Activated CD4-positive, CD25-positive, alpha-beta regulatory T cell treated with anti-CD3 and anti-CD28 coated beads, Interleukin-2, amount 50 U/mL, for 24 hours (primary cell): ENCODE measurements at regions not wholly inside any gene's neighbourhood (a gene's known extent, or its start where the extent isn't known, plus 50 kb on each side); places are given as distances from the start of the nearest gene placed in this dataset.
"Not testable (repeated sequence)": the region's sequence is repeated elsewhere in the genome, so short reads cannot be mapped to it uniquely, and the experiment has no call there.

Source experiments
- ATAC-seq, 2 donors: fragments of 150-1000 bp; cut with Tn5 transposase; one replicate each; pipeline ENCODE4 v1.10.0; 2021; ENCODE audit warnings: mild to moderate bottlenecking in 1 of 2, moderate library complexity in 1 of 2

DNA sequence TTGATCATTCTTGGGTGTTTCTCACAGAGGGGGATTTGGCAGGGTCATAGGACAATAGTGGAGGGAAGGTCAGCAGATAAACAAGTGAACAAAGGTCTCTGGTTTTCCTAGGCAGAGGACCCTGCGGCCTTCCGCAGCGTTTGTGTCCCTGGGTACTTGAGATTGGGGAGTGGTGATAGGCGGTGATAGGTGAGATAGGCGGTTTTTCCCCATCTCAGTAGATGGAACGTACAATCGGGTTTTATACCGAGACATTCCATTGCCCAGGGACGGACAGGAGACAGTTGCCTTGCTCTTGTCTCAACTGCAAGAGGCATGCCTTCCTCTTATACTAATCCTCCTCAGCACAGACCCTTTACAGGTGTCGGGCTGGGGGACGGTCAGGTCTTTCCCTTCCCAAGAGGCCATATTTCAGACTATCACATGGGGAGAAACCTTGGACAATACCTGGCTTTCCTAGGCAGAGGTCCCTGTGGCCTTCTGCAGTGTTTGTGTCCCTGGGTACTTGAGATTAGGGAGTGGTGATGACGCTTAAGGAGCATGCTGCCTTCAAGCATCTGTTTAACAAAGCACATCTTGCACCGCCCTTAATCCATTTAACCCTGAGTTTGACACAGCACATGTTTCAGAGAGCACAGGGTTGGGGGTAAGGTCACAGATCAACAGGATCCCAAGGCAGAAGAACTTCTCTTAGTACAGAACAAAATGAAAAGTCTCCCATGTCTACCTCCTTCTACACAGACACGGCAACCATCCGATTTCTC is 86.2 kb downstream of the OR2B2 start:
- ATAC-seq = not testable (repeated sequence)

DNA sequence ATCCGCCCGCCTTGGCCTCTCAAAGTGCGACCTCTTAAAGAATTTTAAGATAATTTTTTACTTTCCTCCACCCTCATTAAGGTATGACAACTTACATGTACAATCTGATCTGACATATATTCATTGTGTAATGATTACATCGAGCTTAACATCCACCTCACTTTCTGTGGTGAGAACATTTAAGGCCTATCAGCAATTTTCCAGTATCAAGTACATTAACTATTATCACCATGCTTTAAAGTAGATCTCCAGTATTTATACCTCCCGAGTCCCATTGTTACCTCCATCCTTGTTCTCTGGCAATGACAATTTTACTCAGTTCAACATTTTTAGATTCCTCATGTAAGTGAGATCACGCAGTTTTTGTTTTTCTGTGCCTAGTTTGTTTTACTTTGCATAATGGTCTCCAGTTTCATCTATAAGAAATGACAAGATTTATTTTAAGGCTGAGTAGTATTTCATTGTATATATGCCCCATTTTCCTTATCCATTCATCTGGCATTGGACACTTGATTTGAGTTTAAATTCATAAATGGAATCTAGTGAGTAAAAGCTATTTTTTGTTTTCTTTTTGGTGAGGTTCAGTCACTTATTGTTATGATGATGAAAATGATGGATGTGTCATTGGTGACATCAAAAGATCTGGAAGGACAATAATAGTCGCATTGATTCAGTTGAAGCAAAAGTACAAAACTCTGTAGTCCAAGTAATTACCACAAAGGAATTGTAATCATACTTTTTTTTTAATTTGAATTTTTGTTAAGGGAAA is 87.0 kb downstream of the OR2B2 start:
- ATAC-seq = no peak

DNA sequence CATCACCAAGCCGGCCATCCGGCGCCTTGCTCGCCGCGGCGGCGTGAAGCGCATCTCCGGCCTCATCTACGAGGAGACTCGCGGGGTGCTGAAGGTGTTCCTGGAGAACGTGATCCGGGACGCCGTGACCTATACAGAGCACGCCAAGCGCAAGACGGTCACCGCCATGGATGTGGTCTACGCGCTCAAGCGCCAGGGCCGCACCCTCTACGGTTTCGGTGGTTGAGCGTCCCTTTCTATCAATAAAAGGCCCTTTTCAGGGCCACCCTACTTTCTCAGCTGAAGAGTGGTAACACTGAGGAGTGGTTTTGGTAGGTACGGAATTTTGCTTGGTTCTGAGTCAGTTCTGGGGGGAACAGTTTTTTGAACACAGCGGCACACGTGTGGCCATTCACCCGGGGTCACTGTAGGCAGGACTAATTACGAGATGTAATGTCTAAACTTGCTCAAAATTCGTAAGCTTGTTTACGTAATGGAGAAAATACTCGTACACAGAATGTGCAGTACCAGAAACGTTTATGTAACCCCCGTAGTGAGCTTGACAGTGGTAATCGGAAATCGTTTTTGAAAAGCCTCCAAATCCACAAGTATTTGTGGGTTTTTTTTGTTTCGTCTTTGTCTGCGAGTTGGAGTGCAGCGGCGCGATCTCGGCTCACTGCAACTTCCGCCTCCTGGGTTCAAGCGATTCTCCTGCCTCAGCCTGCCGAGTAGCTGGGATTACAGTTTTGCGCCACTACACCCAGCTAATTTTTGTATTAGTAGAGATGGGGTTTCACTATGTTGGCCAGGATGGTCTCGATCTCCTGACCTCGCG is 87.8 kb downstream of the OR2B2 start:
- ATAC-seq = peak; percentile 76 to 80

DNA sequence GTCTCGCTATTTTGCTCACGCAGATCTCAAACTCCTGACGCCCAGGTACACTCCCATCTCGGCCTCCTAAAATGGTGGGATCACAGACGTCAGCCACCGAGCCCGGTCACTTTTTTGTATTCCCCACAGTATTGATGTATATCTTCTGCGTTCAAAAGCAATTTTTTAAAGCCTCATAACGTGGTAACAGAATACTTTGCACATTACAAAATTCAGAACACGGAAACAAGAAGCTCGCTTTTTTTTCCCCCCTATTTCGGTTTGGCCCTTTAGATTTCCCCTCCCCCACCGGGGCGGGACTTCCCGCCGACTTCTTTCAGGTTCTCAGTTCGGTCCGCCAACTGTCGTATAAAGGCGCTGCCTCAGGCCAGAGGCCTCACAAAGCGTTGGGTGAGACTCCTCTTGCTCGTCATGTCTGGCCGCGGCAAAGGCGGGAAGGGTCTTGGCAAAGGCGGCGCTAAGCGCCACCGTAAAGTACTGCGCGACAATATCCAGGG is 88.4 kb downstream of the OR2B2 start:
- peak; percentile 72 to 79 for ATAC-seq

DNA sequence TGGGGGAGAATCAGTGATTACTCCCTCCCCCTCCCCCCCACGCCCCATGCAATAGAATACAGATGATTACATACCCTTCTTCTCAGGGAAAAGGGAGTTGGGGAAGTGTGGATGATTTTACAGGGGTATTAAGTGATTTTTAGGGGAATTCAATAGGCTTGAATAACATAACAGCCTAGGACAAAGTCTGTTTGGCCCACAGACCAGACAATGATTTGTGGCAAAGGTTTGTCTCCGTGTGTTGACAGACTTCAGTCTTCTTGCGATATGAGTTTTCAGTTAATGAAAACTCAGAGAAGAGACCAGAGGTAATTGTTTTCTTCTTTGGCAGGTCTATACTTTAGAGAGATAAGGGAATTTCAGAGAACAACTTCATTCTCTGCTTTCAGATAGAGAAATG is 95.3 kb downstream of the OR2B2 start:
- ATAC-seq = no peak

DNA sequence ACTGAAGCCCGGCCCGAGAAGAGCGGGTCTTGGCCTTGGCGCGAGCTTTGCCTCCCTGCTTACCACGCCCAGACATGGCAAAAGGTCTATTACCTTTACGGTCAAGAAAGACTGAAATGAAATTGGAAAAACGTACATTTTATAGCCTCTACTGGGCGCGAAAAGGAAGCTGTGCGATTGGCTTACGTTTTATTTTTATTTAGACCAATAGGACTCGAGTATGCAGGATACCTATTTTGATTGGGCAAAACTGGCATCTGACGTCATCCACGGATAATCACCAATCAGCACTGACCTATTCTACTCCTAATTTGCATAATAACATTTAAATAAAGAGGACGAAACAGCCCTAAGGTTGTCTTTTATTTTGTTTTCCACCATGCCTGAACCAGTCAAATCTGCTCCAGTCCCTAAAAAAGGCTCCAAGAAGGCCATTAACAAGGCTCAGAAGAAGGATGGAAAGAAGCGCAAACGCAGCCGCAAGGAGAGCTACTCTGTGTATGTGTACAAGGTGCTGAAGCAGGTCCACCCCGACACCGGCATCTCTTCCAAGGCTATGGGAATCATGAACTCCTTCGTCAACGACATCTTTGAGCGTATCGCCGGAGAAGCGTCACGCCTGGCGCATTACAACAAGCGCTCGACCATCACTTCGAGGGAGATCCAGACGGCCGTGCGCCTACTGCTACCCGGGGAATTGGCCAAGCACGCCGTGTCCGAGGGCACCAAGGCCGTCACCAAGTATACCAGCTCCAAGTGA is 97.4 kb downstream of the OR2B2 start:
- ATAC-seq = peak; percentile 81 to 86

DNA sequence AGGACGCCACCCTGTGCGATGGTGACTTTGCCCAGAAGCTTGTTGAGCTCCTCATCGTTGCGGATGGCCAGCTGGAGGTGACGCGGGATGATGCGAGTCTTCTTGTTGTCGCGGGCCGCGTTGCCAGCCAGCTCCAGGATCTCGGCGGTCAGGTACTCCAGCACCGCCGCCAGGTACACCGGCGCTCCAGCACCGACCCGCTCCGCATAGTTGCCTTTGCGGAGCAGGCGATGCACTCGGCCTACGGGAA is 97.9 kb downstream of the OR2B2 start:
- ATAC-seq = peak; percentile 19 to 29

DNA sequence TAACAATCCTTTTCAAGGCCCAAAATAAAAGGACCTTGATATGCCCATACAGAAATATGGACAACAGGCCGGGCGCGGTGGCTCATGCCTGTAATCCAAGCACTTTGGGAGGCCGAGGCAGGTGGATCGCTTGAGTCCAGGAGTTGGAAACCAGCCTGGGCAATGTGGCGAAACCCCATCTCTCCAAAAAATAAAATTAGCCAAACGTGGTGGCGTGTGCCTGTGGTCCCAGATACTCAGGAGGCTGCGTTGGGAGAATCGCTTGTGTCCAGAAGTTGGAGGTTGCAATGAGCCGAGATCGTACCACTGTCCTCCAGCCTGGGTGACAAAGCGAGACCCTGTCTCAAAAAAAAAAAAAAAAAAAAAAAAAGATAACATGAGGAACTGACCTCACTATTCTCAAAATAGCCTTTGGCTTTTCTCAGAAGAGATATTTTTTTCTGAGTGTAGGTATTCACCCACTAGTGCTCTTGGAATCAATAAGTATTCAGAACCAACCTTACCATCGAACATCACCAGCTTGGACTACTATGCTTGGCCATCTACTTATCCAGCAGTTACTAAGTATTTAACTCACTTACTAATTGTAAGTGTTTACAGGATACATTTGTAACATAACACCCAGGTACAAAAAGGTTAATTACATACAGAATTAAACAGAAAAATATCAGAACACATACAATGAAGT is 99.2 kb downstream of the OR2B2 start:
- no peak for ATAC-seq

DNA sequence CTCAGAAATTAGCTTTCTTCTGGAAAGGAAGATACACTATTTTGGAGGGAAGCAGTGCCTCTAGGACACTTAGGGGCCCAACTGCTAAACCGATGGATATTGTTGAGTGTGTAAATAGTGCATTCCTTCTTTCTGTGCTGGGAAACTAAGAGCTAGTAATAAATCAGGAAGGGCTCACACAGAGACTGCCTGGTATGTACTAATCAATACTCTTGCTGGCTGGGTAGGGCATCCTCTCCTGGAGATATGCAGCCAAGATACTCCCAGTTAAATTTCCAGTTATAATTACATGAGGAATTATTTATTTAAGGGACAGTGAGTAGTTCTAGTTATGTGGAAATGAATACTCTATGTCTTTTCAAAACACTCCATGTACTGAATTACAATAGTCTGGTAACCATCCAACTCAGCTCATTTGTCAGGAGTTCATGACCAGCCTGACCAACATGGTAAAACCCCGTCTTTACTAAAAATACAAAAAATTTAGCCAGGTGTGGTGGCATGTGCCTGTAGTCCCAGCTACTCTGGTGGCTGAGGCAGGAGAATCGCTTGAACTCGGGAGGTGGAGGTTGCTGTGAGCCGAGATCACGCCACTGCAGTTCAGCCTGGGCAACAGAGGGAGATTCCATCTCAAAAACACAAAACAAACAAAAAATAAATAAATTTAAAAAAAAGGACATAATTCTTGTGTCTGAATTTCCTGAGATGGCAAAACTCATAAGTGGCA is 100.0 kb downstream of the OR2B2 start:
- no peak for ATAC-seq

DNA sequence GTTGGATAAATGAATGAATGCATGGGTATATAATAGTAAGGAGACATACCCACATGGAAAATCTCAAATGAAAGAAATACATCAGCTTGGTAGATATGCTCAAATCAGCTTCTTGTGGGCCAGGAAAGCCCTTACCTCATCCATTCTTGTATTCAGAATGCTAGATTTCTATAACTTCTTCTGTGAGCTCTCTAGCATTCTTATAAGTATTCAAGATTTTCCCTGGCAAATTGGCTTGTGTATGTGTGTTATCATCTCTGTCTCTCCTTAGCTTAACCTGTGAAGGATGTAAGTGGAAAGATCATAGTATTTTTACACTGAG is 100.8 kb downstream of the OR2B2 start:
- no peak for ATAC-seq

DNA sequence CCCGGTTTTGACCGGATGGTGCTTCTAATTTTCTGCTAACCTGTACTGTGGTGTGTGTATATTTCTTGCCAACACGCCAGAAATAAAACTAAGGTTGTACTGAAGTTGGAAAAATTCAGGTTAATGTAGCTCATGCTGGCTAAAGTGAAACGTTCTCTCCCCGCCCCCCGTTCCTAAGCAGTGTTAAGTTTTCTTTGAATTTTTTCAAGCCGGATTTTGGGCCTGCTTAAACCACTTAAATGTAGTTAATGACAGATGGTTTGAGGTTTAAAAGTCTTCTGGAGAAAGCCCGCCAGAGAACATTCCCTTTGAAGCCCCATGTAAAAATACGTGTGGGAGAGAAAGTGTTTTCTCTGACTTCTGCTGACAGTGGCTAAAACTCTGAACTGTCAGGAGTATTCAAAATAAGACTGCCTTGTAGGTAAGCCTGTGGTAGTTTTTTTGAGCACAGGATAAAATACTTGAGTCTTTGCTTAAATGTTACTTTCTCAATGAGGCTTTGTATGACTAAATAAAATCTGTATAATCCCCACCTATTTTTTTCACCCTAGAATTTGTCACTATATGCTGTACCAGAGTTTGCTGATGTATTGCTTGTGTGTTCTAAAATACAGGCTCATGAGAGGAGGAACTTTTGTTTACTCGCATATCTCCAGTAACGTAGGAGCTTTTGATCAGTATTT is 101.3 kb downstream of the OR2B2 start:
- no peak for ATAC-seq

DNA sequence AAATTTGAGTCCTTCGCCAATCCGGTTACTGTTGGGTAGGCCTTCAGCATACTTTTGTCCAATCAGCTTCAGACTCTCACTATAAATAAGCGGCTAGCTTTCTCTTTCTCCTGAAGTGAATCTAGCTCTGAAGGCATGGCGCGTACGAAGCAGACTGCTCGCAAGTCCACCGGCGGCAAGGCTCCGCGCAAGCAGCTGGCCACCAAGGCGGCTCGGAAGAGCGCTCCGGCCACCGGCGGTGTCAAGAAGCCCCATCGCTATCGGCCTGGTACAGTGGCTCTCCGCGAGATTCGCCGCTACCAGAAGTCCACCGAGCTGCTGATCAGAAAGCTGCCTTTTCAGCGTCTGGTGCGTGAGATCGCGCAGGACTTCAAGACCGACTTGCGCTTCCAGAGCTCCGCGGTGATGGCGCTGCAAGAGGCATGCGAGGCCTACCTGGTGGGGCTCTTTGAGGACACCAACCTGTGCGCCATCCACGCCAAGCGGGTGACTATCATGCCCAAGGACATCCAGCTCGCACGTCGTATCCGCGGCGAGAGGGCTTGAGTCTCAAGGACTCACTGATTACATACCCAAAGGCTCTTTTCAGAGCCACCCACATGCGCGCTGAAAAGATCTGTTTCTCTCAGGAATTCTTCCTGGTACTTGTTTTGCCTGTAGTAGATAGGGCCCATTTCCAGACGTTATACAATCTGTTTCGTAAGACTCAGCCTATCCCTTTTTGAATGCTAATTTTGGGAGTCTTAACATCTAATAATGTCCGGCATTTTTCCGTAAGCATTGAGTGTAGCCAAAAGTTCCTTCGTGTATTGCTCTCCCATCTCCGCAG is 102.0 kb downstream of the OR2B2 start:
- ATAC-seq = peak; percentile 60 to 65

DNA sequence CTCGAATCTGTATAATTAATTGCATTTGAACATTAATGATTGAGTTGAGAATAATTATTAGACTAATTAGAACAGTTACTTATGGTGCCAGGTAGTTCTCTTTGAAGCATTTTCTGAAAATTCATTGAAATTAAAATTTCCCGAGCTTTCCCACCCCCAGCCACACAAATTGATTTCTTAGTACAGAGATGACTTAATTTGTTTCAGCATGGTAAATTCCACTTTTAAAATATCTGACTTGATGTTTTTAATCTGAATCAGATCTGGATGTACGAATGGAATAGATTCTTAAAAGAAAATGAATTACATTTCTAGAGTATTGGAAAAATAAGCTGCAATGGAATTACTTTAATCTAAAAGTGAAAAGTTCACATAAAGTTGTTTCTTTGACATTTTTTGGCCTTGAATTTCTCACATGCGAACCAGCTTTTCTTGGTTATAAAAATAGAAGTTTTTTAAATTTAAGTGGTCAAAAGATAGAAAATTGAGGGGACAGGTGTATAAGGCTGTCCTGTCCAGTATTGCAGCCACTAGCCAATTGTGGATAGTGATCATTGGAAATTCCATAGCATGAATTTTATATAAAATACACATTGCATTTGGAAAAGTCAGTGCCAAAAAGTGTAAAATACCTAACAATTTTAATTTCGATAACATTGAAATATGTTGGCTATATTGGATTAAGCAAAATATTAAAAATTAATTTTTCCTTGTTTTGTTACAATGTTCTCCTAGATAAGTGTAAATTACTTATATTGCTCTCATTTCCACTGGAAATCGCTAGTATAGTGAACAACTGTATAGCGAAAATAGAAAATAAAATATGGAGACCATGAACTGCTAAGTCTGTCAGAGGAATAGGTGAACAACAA is 102.9 kb downstream of the OR2B2 start:
- no peak for ATAC-seq

DNA sequence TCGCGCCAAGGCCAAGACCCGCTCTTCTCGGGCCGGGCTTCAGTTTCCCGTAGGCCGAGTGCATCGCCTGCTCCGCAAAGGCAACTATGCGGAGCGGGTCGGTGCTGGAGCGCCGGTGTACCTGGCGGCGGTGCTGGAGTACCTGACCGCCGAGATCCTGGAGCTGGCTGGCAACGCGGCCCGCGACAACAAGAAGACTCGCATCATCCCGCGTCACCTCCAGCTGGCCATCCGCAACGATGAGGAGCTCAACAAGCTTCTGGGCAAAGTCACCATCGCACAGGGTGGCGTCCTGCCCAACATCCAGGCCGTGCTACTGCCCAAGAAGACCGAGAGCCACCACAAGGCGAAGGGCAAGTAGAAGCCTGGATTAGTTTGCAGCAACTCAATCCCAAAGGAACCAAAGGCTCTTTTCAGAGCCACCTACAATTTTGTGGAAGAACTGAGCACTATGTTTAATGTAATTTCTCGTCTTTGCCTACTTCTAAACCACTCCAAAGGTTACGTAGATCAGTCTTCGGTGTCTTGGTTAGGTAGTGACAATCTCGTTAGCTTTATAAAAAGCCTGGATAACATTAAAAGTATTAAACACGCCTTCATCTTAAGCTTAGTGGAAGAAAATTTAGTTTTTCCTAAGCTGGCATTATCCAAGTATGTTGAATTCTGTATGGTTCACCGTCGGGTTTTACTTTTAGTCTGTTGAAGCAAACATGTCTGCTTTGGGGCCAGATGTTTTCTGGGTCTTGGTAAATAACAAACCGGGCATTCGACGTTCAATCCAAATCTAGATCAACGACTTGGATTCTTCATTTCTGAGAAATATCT is 103.7 kb downstream of the OR2B2 start:
- ATAC-seq = peak in 1 of 2 donors; percentile 1

DNA sequence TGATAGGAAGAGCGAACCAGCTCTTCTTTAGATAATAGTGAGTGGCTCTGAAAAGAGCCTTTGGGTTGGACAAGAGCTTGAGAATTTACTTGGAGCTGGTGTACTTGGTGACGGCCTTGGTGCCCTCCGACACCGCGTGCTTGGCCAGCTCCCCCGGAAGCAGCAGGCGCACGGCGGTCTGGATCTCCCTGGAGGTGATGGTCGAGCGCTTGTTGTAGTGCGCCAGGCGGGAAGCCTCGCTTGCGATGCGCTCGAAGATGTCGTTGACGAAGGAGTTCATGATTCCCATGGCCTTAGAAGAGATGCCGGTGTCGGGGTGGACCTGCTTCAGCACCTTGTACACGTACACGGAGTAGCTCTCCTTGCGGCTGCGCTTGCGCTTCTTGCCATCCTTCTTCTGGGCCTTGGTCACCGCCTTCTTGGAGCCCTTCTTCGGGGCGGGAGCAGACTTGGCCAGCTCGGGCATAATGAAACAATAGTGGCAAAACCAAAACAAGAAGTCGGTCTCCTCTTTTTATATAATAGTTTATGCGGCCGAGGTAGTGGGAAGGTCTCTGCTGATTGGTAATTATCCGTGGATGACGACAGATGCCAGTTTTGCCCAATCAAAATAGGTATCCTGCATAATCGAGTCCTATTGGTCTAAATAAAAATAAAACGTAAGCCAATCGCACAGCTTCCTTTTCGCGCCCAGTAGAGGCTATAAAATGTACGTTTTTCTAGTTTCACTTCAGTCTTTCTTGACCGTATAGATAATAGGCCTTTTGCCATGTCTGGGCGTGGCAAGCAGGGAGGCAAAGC is 104.6 kb downstream of the OR2B2 start:
- peak; percentile 81 to 83 for ATAC-seq

DNA sequence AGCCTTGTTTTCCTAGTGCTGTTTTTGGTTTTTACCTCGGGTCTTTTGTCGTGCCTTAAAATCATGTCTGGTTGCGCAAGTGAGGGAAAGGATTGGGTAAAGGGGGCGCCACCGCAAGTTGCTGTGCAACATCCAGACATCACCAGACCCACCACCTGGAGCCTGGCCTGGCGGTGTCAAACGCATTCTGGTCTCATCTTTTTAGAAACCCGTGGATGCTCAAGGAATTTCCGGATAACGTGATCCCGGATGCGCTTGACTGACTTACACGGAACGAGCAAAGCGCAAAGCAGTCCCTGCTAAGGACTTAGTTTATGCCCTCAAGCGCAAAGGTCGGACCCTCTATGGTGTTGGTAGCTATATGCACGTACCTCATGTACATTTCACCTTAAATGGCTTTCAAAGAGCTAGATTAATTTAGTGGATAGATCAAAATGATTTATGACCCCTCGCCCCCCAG is 105.2 kb downstream of the OR2B2 start:
- ATAC-seq = no peak

DNA sequence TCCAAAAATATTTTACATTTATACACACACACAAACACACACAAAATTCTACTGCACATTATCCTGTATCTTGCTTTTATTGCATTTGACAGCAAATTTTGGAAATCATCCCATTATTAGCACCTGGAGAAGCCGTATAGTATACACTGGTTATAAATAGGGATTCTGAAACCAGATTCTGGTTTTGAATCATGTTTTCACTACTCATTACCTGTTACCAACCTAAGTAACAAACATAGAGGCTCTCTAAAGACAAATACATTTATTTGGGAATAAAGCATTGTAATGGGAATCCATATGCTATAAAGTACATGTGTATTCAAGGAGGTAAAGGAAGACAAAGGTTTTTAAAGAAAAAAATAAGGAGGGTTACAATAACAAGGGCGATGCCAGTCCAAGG is 106.8 kb downstream of the OR2B2 start:
- no peak for ATAC-seq
